Ovary (tissue), 7 donors: ENCODE measurements at regions not wholly inside any gene's neighbourhood (a gene's known extent, or its start where the extent isn't known, plus 50 kb on each side); places are given as distances from the start of the nearest gene placed in this dataset.

Experiments used
- DNase-seq, 5 donors: peaks; one replicate each; pipeline ENCODE4 v3.0.0-alpha.2; 2019 to 2020
- H3K27ac ChIP-seq, 2 donors: fragments of 200-600 bp; one replicate each; pipeline versions ENCODE4 v1.5.1 to v1.8.0; 2019 to 2022
- H3K27me3 ChIP-seq: fragments of 200-600 bp; one replicate; pipeline ENCODE4 v1.8.0; 2022
- H3K36me3 ChIP-seq: fragments of 200-600 bp; sonication (generic); one replicate; pipeline ENCODE4 v1.5.1; 2019
- H3K4me1 ChIP-seq: one replicate; pipeline ENCODE4 v1.8.1; 2013; ENCODE audit warnings: mild to moderate bottlenecking, moderate library complexity; ENCODE audit not compliant: insufficient read depth
- H3K4me3 ChIP-seq: fragments of 200-600 bp; sonication (generic); one replicate; pipeline ENCODE4 v1.5.1; 2017
- H3K9me3 ChIP-seq, 2 donors: fragments of 200-600 bp in 1 of 2; sonication (generic) in 1 of 2; one replicate each; pipeline versions ENCODE4 v1.5.1 to v1.8.1; 2013 to 2019; ENCODE audit warnings: mild to moderate bottlenecking in 1 of 2, moderate library complexity in 1 of 2
- CTCF ChIP-seq, 3 donors: fragments of 450-650 bp in 2 of 3; fragments of 200-600 bp in 1 of 3; IDR thresholded peaks; one replicate each; pipeline versions ENCODE4 v1.5.1 to v1.8.0; 2016 to 2022; ENCODE audit warnings: antibody characterized with exemption in 3 of 3, mild to moderate bottlenecking in 1 of 3
- EP300 ChIP-seq: sonication (generic); formaldehyde crosslinking; IDR thresholded peaks from one replicate; pipeline ENCODE4 v1.6.1; 2017; ENCODE audit warnings: antibody characterized with exemption
- POLR2A ChIP-seq: fragments of 450-650 bp; IDR thresholded peaks from one replicate; pipeline ENCODE4 v1.6.1; 2017; ENCODE audit warnings: antibody characterized with exemption, mild to moderate bottlenecking, moderate library complexity
- WGBS, 3 donors: extraction: QIAGEN DNeasy Blood & Tissue Kit in 1 of 3; methylation state at CpG; one replicate each; pipeline versions ENCODE4 v1.1.5 to v1.1.7; 2013 to 2017; 5-methylcytosine and 5-hydroxymethylcytosine counted together
- intact Hi-C, 4 donors: fragments of 100-400 bp; cut with DNase I; formaldehyde crosslinking; loops; one replicate each; pipeline versions ENCODE4 v1.11.0 to v1.15.1; 2022 to 2023
- donor health status: DM: no; HTN: no; CAD: no; lungs with moderate emphysema.
- donor health status: DM: no; HTN: no; CAD: no.
- donor health status: Bipolar disorder and iron deficiency.
- donor health status: DM: no; HTN: no; CAD: no.
- donor health status: DM: yes; HTN: yes; CAD: no.

- 16 to 17% (median 16%) methylated on average over 3 of the region's 3 CpGs for WGBS, 3 donors
- H3K27ac ChIP-seq: no peak overlapping the region
- no peak for TF ChIP-seq CTCF (IDR thresholded peaks at IDR 0.05)
- no peak for TF ChIP-seq EP300
- no peak for TF ChIP-seq POLR2A
- no peaks in the 10 kb centered on the region for H3K4me1 ChIP-seq
- H3K4me3 ChIP-seq: no peak overlapping the region
- intact Hi-C loops: no loop called here
- no peak for DNase-seq
- H3K27me3 ChIP-seq: no peaks in the 10 kb centered on the region
- no peaks in the 10 kb centered on the region for H3K36me3 ChIP-seq
- H3K9me3 ChIP-seq: no peaks in the 10 kb centered on the region
Observed at GRCh38 chr17:15129986-15130385, 135.1 kb downstream of the PMP22 start.

- Histone ChIP-seq H3K4me1 (no peaks in the 10 kb centered on the region), H3K4me3 (no peak overlapping the region), H3K36me3 (no peaks in the 10 kb centered on the region), H3K9me3 (no peaks in the 10 kb centered on the region), H3K27ac (no peak overlapping the region), H3K27me3 (no peaks in the 10 kb centered on the region)
- WGBS, 3 donors: 51 to 92% (median 60%) methylated on average over 1 of the region's 1 CpG
- intact Hi-C loops: no loop called here
- TF ChIP-seq EP300 (no peak), CTCF (IDR thresholded peaks at IDR 0.05) (no peak), POLR2A (no peak)
- no peak for DNase-seq
Observed at GRCh38 chr17:15124746-15125145, 140.4 kb downstream of the PMP22 start.

GRCh38 chr17:15124264-15124595 lies 140.9 kb downstream of the PMP22 start:
- no peaks in the 10 kb centered on the region for H3K4me1 ChIP-seq
- H3K36me3 ChIP-seq: no peaks in the 10 kb centered on the region
- no peak overlapping the region for H3K27ac ChIP-seq
- H3K4me3 ChIP-seq: no peak overlapping the region
- no peaks in the 10 kb centered on the region for H3K27me3 ChIP-seq
- 36 to 45% (median 44%) methylated on average over 2 of the region's 2 CpGs for WGBS, 3 donors
- no peak for DNase-seq
- intact Hi-C loops: no loop called here
- TF ChIP-seq CTCF (IDR thresholded peaks at IDR 0.05) (no peak), POLR2A (no peak), EP300 (no peak)
- H3K9me3 ChIP-seq: no peaks in the 10 kb centered on the region

- intact Hi-C loops: no loop called here
- Histone ChIP-seq H3K4me1 (no peaks in the 10 kb centered on the region), H3K36me3 (no peaks in the 10 kb centered on the region), H3K4me3 (no peak overlapping the region), H3K27me3 (no peaks in the 10 kb centered on the region), H3K27ac (no peak overlapping the region), H3K9me3 (no peaks in the 10 kb centered on the region)
- WGBS, 3 donors: 61 to 67% (median 65%) methylated on average over 5 of the region's 5 CpGs
- TF ChIP-seq EP300: no peak
- TF ChIP-seq CTCF (IDR thresholded peaks at IDR 0.05): no peak
- no peak for TF ChIP-seq POLR2A
- DNase-seq: no peak
Observed at GRCh38 chr17:15123593-15124263, 141.4 kb downstream of the PMP22 start.
